Fibroblast of lung (primary cell): ENCODE measurements at regions not wholly inside any gene's neighbourhood (a gene's known extent, or its start where the extent isn't known, plus 50 kb on each side); places are given as distances from the start of the nearest gene placed in this dataset.

Source experiments
- EZH2 ChIP-seq: IDR thresholded peaks from 2 replicates; pipeline ENCODE4 v1.5.1; 2012; ENCODE audit warnings: low read length, control low read depth, mild to moderate bottlenecking; ENCODE audit errors: missing control alignments
- TF ChIP-seq, protein P1 (sequence below), 2 donors: IDR thresholded peaks in 1 of 2; conservative IDR thresholded peaks in 1 of 2; 1 replicate in 1 of 2; 2 replicates in 1 of 2; pipeline ENCODE4 v1.5.1; 2011 to 2012; ENCODE audit warnings: low read length in 2 of 2, control low read depth in 1 of 2, inconsistent platforms in 1 of 2, low read depth in 1 of 2, mild to moderate bottlenecking in 1 of 2

DNA sequence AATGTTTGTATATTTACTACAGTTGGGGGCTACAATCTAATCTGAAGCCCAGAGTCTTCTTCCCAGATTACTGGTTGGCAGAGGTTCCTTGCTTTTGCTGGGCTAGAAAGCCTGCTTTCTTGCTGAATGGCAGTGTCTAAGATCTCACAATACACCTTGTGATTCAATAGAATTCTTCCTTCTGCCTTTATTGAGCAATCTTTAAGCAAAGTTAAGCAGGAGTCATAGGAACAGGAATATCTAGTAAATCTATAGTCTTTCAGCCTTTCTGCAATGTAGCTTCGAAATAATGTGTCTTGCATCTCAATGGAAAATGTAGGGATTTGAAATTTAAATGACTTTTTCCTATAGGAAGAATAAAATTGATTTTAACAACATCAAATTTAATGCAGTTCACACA is 346.1 kb downstream of the SLITRK1 start:
- TF ChIP-seq, protein P1, sequence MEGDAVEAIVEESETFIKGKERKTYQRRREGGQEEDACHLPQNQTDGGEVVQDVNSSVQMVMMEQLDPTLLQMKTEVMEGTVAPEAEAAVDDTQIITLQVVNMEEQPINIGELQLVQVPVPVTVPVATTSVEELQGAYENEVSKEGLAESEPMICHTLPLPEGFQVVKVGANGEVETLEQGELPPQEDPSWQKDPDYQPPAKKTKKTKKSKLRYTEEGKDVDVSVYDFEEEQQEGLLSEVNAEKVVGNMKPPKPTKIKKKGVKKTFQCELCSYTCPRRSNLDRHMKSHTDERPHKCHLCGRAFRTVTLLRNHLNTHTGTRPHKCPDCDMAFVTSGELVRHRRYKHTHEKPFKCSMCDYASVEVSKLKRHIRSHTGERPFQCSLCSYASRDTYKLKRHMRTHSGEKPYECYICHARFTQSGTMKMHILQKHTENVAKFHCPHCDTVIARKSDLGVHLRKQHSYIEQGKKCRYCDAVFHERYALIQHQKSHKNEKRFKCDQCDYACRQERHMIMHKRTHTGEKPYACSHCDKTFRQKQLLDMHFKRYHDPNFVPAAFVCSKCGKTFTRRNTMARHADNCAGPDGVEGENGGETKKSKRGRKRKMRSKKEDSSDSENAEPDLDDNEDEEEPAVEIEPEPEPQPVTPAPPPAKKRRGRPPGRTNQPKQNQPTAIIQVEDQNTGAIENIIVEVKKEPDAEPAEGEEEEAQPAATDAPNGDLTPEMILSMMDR (conservative IDR thresholded peaks at IDR 0.05 in 1 of 2, IDR thresholded peaks at IDR 0.05 in 1 of 2; ENCODE audit: low read depth in 1 of 2, low read length in 2 of 2) = no peak
- no peak for TF ChIP-seq EZH2
